SIG-M5 treated with dmso at 0.1 percent for 504 hours (cell line): ENCODE measurements at regions not wholly inside any gene's neighbourhood (a gene's known extent, or its start where the extent isn't known, plus 50 kb on each side); places are given as distances from the start of the nearest gene placed in this dataset.

Source experiments
- DNase-seq: peaks from one replicate; lab custom pipeline; 2025; ENCODE audit not compliant: unreplicated experiment; lab: John Stamatoyannopoulos, UW

DNA sequence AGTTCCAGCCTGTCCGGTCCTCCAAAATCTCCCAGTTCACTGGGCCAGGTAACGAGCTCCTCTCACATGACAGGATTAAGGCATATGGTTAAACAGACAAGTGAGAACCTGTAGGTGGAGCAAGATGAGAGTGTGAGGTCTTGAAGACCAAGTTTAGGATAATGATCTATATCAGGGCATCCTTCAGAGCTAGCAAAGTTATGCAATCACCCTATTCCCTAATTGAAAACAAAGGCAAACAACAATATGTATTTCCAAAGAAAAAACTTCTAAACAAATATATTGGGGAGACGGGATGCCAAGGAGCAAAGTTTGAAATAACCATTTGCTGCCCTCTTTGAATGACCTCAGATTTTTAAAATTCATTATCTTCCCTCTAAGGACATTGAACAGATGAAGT is 571.2 kb downstream of the BCL11B start:
- peak; percentile 0 for DNase-seq

DNA sequence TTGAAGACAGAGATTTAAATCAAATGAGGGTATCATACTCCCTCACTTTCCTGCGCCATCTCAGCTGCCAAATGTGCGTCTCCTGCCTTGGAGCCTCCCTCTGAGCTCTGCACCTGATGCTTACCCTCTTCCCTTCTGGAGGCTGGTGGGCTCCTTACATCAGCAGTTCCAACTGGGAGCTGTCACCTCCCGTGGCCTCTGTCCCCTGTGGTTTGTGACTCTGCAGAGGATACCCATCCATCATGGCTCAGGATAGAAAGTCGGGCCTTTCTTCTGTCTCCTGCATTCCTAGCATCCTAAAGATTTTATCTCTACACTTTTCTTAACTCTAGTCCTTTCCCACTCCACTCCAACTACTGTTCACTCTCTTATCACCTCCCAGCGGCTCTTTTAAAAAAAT is 570.6 kb downstream of the BCL11B start:
- DNase-seq, result no peak

GRCh38 chr14:98704441-98704840 is 567.6 kb downstream of the BCL11B start:
- DNase-seq, result no peak

GRCh38 chr14:98705871-98706300 is 566.1 kb downstream of the BCL11B start:
- DNase-seq, result no peak

- DNase-seq, result no peak
These were observed 564.5 kb downstream of the BCL11B start for GRCh38 chr14:98707522-98707921.

- no peak for DNase-seq
These were observed 563.4 kb downstream of the BCL11B start for GRCh38 chr14:98708555-98708954.

DNA sequence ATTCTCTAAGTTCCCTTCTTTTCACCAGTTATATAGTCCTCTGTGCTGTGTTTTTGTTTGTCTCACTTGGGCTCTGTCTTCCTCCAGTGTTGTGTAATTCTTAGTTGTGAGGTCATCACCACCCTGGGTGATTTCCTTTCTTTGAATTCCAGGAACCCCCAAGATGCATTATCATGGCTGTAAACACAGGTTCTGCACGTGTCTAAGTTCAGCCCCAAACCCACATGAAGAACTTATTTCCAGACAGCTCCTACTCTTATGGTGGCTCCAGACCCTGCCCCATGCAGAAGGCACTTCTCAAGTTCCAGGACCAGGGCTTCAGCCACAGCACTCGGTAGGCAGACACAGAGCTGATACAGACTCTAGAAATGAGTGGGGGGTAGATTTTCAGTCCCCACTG is 560.5 kb downstream of the BCL11B start:
- no peak for DNase-seq

DNA sequence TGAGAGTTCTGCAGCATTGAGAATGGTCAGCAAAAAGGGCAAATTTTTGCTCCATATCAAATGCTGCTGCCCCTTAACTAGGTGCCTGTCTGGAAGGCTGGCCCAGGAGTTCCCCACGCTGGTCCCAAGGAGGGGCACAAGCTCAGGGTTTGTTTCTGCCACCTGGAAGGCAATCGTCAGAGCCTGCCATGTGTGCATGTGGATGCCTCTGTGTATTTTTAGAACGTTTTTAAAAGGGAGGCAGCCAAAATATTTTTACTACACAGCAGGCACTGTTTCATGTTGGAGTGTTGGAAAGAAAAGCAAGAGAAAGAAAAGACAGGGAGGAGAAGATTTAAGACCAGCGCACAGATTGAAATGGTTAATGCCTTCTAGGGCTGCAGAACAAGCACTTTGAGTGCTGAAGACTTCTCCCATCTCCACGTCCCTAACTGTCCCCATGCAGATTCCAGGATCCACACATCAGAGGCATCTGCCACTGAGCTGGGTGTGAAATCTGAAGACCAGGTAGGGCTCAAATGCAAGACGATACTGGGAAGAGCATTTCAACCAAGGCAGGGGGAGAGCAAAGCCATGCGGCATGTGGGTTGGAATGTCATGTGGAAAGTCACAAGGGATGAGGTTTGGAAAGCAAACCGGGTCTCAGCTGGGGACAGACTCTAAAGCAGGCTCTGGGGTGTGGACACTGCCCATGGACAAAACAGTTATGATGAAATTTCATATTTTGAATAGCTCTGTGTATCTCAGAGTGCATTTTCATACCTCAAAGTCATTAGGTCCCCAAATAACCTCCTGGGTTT is 557.2 kb downstream of the BCL11B start:
- no peak for DNase-seq

- DNase-seq, result no peak
These were observed 555.9 kb downstream of the BCL11B start for GRCh38 chr14:98716133-98716532.

DNA sequence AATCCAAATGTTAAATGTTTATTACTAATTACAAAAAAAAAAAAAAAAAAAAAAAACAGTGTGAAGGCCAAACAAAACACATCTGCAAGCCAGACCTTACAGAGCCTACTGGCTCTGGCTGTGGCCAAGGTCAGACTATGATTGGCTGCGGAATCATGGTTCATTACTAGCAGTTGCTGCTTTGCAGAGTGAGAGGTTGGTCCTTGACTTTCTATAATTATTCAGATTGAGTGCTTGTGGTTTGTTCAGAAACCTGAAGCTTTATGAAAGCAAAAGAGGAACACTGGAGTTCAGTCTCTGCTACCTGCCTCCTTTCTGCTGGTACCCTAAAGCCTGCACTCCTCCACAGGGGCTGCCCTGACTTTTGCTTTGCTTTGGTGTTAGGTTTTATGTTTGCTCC is 550.9 kb downstream of the BCL11B start:
- no peak for DNase-seq

GRCh38 chr14:98724734-98725133 is 547.3 kb downstream of the BCL11B start:
- no peak for DNase-seq

DNA sequence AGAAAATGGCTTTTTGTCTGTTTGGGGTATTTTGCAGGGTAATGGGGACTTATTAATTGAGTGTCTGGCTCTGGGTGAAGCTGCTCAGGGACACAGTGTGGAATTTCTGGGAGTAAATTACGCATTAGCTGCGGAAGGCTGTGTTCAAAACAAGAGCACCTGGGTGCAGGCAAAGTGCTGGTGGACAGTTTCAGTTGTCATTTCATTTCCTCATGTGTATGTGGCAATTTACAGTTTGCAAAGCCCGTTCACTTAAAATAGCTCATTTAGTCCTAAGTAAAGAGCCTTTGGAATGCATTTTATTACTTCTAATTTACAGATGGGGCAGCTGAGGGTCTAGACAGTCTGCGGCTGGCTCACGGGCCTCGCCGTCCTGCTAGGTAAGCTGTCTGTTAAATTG is 546.8 kb downstream of the BCL11B start:
- DNase-seq, result no peak

DNA sequence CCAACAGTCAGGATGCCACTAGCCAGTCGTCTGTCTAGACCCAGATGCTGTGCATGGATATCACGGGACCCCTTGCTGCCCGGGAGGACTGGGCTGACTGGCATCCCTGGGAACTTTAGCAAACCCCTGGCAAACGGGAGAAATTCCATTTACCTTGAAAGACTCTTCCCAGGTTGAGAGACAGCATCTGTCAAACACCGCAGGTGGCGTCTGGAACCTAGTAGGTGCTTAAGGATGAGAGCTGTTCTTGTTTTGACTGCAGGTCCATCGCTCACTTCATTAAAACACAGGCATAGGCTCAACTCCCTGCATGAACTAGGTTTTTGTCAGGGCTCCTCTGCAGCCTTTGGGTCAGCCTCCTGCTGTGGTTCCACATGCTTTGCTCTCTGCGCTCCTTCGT is 546.3 kb downstream of the BCL11B start:
- DNase-seq, result no peak

- no peak for DNase-seq
These were observed 545.2 kb downstream of the BCL11B start for GRCh38 chr14:98726585-98727405.

DNA sequence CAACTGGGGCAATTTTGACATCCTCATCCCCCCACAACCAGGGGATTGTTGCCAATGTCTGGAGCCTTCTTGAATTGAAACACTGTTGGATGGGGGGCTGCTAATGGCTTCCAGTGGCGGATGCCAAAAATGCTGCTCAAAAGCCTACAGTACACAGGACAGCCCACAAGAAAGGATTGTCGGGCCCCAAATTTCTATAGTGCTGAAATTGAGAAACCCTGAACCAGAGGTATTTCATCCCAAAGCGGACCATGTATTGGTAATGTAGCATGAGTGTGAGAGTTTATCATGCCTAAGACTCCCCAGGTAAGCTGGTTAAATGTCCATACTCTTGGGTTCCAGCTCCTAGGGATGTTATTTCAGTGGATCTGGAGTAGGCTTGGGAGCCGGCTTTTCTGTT is 544.0 kb downstream of the BCL11B start:
- DNase-seq, result no peak

- no peak for DNase-seq
These were observed 543.2 kb downstream of the BCL11B start for GRCh38 chr14:98728836-98729235.

DNA sequence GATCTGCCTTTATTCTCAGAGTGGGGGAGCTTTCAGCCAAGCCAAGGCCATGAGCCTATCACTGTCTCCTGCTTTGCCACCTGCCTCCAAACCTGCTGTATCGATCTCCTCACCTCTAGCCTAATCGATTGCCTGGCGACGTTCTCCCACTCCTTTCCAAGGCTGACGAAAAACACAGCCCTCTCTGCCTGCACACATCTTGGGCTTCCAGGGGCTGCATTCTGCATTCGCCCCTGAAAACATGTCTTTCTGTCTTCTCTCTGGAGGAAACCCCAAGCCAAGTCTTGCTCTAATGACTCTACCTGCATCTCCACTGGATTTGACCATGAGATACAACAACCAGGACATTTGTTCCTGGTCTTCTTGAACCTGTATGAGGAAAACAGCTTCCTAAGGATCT is 540.7 kb downstream of the BCL11B start:
- no peak for DNase-seq

DNA sequence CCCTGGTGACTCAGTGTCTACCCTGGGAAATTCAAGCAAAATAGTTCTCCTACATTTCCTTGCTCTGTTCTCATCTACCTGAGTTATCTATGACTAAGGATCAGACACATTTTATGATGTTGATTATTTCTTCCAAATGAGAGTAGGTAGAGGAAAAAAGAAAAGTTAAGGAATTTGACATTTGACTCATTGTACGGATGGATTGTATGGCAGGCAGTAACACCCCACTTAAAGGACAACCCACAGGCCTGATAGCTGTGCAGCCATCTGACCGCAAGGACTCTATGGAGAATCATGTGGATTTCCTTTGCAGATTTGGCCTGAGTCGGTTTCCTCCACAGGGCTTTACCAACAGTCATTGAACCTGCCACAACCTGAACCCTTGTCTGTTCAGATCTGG is 540.3 kb downstream of the BCL11B start:
- no peak for DNase-seq

DNA sequence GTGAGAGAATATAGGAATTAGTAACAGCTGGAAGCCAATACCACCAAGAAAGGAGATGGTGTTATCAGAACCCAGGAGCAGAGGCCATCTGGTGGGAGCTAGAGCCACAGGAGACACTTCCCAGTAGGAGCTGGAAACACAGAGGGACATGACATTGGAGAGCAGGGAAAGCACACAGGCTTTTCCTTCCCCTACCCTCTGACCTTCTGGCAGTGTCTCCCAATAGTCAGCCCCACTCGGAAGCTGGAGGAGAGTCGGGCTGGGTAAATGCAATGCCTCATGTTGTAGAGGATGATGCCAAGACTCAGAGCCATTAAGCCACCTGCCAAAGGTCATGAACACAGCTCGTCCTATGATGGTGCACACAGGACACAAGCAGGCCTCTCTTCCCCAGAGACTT is 538.5 kb downstream of the BCL11B start:
- DNase-seq, result no peak

DNA sequence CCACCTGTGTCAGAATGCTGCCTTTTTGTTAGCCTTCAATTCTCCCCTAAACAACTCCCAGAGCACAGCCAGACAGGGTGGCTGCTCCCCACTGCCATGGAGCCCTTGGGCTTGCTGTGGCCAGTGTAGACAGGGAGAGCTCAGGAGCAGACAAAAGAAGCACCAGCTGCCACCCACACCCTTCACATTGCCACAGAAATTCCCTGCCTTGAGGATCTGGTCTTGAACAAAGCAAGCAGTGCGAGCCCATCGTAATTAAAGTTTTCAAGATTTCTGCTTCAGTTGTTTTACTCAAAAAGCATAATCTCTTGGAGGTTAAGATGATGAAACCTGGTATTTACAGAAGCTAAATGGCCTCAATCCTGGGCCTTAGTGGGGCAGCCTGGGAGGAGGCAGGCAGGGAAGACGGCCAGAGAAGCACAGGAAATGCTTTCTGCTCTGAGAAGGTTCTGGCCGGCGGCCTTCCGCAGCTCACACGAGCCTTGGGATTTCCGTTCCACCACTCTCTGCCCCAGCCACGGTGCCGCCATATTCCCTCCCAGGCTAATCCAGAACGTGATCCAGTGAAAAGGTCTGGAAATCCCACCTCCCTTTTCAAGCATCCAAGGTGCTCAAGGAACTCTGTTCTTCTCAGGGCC is 535.2 kb downstream of the BCL11B start:
- no peak for DNase-seq

- DNase-seq, result no peak
These were observed 530.5 kb downstream of the BCL11B start for GRCh38 chr14:98741523-98741922.

DNA sequence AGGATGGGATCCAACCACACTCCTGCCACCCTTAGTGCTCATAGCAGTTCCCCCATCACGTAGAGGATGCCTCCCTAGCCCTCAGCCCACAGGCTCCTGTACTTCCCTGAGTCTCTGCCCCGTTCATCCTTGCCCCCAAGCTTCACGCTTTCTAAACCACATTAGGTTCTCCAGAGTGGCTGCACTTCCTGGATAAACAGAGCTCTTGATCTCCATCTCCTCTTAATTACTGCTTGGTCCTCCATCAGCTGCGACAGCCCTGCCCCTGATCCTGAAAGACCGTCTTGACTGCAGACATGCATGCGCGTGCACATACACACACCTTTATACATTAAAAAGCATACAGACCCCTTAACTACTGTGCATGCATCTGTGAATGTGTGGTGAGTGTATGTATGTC is 530.0 kb downstream of the BCL11B start:
- no peak for DNase-seq
